NCI-H2107 (cell line): ENCODE measurements at regions not wholly inside any gene's neighbourhood (a gene's known extent, or its start where the extent isn't known, plus 50 kb on each side); places are given as distances from the start of the nearest gene placed in this dataset.

Source experiments
- DNase-seq: peaks from one replicate; lab custom pipeline; 2025; lab: John Stamatoyannopoulos, UW

DNA sequence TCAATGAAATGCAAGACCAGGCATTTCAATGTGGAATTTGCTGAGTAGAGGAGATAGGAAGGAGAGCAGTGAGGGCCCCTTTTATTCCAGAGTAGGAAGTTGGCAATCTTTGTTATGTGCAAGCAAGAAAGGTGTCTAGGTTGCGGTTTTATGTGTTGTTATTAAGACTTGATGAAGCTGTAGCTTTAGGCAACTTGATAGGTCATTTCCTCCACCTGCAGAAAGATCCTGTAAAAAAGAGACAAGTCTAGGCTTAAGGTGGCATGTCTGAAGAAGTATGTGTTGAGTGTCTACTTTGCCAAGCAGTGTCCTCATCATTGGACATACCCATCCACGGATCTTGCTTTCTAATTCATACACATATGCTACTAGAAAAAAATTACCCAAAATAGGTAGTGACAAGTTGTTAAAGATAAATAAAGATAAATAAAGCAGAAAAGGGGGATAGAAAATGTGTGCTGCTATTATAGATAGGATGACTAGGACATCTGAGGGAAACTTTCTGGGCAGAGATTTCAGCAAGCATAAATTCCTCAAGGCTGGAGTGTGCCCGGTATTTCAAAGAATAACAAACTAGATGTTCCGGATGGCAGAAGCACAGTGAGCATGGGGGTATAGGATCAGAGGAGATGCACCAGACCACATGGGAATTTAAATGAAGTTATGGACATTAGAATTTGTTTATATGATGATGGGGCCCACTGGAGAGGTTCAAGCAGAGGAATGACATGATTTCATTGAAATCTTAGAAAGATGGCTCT lies 335.0 kb downstream of the TGFB2 start:
- DNase-seq, result no peak

DNA sequence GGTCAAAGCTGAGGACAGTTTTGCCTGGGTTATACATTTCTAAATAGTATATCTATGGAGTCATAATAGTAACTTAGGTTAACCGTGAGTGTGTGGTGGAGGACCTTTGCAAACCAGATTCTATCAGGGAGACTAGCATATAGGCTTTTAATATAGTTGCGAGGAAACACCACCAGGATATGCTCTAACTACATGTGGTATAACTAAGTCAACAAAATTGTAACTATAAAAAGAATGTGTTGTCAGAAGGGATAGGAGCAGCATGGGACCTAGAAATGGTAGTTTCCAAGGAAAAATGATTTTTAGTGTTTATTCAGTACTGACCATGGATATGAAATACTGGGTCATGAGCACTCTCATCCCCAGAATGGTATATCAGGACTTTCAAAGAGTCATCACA lies 338.1 kb downstream of the TGFB2 start:
- DNase-seq, result no peak

DNA sequence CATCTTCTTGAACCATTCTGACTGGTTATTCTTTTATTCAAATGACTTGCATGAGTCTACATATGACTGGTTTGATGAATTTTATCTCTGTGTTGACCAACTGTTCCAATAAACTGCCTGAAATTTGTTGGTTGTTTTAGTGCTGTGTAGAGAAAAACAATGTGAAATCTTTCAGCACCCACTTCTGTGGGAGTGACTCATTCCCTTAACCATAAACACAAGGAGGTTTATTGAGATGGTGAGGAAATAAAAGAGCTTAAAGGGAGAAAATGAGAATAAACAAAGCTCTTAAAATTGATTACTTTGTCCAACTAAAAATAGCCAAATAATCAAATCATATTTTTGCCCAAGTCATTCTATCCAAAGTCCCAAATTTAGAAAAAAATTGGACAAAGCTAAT lies 341.1 kb downstream of the TGFB2 start:
- no peak for DNase-seq

DNA sequence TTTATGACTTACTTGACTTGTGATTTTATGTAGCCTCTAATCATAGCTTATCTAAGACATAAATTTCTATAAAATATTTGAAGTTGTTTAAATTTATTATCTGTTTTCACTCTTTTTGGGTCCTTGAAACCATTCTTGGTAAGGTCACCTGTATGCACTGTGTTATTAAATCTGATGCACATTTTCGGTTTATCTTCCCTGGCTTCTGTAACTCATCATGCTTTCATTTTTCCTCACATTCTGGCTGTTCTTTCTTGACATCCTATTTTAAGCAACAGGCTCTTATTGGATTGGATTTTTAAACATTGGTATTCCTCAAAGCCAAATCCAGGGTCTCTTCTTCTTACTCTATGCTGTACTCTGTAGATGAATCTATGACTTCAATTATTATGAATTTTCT lies 341.6 kb downstream of the TGFB2 start:
- no peak for DNase-seq

DNA sequence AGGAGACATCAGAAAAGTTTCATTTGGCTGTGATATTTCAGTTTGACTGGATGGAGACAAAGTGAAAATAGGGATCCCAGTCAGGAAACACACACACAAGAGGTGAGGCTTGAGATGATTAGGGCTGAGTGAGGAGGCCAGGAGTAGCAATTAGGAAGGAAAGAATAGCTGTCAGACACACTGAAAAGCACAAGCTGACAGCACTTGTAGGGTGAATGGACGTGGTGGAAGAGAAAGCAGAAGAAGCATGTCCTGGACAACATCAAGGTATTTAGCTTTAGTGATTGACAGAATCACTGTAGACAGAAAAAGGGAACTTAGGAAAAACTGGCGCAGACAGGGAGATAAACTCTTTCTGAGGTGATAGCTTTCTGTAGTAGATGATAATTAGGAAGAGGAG lies 347.7 kb downstream of the TGFB2 start:
- no peak for DNase-seq

- no peak for DNase-seq
Measured at GRCh38 chr1:218693599-218693998, 348.5 kb downstream of the TGFB2 start.

DNA sequence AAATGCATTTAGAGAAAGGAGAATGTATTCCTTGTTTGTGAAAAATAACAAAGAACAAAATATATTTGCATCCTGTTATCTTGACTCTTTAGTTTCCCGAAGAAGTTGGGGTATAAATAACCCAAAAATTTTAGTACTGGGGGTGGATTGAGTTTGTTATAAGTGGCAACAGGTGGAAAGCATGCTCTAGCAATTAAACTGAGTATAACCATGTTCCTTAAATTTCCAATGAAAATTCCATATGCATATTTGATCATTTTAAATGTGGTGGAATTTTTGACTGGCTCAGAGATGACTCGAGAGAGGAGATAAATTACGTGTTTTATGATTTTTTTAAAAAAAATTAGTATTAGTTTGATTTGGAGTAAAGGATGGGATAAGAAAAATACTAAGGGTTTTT lies 348.9 kb downstream of the TGFB2 start:
- DNase-seq, result no peak

GRCh38 chr1:218694636-218695035 lies 349.5 kb downstream of the TGFB2 start:
- no peak for DNase-seq

DNA sequence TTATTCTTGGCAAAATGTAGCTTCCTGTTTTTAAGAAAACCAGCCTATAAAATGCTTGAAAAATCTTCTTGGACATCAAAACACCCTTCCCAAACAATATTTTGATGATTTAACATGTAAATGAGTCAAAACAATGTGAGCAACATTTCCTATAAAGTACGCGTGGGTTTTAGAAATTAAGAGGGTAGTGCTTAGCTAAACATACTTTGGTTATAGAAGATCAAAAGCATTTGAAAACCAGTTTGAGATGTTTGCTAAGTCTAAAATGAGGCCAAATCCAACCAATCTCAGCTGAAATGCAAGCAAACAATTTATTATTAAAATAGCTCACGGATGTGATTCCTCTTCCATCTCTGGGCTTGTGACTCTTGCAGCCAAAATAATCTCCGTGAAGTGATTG lies 350.4 kb downstream of the TGFB2 start:
- no peak for DNase-seq

DNA sequence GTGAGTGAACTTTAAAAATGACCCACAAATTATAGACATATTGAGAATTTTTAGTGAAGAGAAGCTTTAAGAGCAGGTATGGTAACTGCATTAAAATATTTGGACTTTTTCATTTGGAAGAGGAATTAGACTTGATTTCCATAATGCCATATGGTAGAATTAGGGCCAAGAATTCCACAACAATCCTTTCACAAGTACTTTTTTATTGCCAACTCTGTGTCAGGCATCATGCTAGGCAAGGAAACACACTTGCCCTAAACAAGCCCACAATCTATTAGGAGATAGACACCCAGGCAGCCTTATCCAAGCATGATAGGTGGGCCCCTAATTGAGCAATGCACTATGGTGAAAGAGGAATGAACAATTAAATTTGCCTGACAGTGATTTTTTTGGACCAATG lies 353.0 kb downstream of the TGFB2 start:
- DNase-seq, result no peak

DNA sequence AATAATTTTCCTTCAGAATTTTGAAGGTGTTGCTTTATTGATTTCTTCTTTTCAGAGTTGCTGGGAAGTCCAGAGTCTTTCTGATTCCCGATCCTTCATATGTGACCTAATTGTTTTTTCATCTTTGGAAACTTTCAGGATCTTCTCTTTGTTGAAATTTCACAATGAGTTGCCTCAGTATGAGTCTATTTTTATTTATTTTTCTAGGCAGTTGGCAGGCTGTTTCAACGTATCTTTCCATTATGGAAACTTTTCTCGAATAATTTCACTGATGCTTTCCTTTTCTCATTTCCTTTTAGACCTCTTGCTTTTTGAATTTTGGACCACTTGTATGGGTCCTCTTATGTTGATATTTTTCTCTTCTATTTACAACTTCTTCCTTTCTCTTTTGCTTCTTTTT lies 354.3 kb downstream of the TGFB2 start:
- no peak for DNase-seq

GRCh38 chr1:218699865-218700264 lies 354.7 kb downstream of the TGFB2 start:
- no peak for DNase-seq

DNA sequence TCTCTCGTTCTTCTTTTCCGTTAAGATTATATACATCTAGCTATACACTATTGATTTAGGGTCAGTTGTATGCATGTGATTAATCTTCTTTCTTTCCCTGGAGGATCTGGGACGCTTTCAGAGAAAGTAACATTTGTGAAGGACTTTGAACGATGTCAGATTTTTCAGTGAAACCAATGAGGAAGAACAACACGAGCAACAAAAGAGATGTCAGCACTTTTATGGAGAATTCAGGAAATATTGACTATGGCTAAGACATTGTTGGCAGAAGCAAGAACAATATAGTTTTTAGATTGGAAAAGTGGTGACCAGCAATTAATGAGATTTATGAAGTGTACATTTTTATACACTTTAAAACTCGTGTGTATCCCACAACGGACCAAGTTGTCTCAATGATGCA lies 355.5 kb downstream of the TGFB2 start:
- DNase-seq, result no peak

DNA sequence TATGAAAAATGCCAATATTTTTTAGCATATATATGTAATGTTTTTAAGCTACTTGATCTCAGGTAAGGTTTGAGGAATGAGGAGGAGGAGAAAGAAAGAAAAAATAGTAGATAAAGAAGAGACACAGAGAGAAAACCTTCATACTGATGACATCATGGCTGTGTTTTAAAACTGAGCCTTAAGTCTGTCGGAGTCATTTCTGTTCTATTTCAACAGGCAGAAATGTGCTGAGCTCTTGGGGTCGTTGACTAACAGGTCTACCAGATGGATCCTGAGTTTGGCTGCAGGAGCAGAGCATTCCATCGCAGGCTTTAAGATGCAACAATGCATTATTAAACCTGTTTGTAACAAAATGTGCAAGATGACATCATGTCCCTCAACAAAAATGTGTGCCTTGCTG lies 356.0 kb downstream of the TGFB2 start:
- DNase-seq, result no peak

- no peak for DNase-seq
Measured at GRCh38 chr1:218702775-218703174, 357.6 kb downstream of the TGFB2 start.

DNA sequence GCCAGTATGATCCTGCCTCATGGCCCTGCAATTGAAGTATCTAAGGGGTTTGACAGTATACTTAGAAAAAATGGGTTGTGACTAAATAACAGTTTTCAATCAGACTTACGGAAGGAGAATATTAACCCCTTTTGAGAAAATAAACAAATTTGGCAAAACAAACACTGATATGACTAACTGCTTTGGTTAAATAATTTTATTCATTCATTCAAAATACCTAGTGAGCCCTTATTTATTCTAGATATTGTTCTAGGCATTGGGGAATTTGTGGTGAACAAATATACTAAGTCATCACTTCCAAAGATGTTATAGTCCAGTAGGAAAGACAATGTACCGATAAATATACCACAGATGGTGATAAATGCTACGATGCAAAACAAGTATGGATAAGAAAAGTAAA lies 358.7 kb downstream of the TGFB2 start:
- DNase-seq, result no peak

DNA sequence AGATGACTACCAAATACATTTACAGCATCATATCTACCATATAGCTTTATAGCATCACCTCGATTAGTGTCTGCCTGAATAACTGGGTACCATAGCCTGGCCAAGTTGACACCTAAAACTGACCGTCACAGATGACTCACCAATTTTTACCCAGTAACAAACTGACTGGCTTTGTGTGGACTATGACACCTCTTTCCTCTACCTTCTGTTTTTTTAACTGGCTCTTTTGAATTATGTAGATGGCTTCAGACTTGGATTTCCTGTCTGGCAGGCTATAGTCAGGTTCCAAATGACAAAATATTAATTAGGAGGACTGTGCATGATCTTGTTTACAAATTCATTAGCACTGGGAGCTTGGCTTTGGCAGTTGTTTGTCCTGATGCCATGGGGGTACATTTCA lies 360.3 kb downstream of the TGFB2 start:
- no peak for DNase-seq

- DNase-seq, result no peak
Measured at GRCh38 chr1:218705911-218706893, 361.1 kb downstream of the TGFB2 start.

DNA sequence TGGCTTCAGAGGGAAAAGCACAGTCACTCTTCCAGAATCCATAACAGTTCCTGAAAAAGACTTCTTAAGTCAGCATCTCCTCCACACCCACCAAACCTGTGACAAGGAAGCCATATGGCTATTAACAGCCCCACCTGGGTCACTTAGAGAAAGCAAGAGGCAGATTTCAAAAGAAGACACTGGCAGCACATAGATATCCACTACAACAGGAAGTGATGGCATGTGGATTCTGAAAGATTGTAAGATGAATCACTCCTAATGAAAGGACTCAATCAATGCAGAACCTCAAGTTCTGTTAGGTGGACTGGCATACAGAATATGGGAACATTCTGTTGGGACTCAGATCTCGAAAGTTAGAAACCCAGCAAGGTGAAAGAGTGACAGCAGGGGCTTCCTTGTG lies 365.9 kb downstream of the TGFB2 start:
- no peak for DNase-seq

DNA sequence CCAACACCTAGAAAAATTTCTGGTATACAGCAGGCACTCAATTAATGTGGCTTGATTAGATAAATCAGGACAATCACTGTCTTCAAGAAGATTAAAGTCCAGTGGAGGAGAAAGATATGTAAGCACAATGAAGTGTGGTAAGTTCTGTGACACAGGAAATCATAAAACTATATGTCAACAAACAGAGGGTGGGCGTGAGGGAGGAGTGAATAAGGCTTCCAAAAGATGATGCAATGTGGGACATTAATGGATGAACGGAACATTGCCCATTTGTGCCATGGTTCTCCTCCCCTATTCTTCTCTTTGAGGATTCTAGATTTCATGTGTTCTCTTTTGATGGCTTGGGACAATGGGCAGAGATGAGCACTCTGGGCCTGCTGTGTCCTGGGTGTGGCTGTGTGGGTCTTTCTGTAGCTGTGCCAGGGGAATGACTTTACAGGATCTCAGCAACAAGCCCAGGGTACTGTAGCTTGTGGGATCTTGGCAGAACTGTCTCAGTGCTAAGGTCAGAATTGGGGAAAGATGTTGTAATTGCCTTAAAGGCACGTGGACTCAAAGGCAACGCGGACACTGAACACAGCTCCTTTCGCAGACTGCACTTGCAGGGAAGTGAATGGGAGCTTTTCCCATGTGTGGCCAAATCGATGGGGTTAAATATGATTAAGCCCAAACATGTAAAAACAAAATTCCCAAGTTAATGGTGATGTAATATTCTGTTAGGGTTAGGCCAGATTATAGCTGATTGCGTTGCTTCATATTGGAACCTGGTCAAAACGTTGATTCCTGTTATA lies 366.9 kb downstream of the TGFB2 start:
- no peak for DNase-seq

DNA sequence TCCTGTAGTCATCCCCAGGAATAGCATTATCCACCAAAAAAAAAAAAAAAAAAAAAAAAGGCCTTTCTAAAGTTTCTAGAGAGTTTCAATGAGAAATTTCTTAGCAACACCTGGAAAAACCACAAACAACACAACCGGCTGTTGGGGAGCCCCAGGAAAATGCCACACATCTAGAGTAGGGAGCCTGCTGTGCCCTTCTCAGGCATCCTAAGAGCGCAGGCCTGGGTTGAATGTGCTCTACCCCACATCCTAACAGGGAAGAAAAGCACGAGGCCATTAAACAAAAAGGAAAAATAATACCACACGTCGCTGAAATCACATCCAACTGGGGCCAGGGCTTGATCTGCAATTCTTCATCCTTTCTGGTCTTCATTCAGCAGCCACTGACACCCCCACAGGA lies 367.5 kb downstream of the TGFB2 start:
- no peak for DNase-seq

- DNase-seq, result no peak
Measured at GRCh38 chr1:218715961-218716669, 371.0 kb downstream of the TGFB2 start.
